ENCODE measurements at regions not wholly inside any gene's neighbourhood (a gene's known extent, or its start where the extent isn't known, plus 50 kb on each side); places are given as distances from the start of the nearest gene placed in this dataset.

DNA sequence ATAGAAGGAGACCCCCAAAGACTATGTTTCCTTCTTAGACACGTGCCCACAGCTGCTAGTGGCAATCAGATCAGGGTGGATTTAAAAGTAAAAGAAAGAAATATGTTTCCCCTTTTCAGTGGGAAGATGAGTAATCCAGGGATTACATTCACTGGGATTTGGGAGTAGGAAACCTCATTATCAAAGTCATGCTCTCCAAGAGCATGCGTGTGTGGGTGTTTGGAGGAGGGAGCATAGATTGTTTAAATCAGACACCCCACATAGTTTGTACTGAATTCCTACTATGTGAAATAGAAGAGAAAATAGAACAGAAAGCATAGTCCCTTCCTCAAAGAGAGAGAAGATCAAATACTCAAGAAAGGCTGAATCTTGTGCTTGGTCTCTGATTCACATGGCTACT, 65.5 kb upstream of the TBCA start:
- no peak for TF ChIP-seq CTCF (IDR thresholded peaks at IDR 0.05 in 8 of 11, conservative IDR thresholded peaks at IDR 0.05 in 3 of 11)
- no peak for TF ChIP-seq POLR2A (IDR thresholded peaks at IDR 0.05)

All from spleen (tissue), 7 donors.